ENCODE measurements at regions not wholly inside any gene's neighbourhood (a gene's known extent, or its start where the extent isn't known, plus 50 kb on each side); places are given as distances from the start of the nearest gene placed in this dataset.

- TF ChIP-seq CTCF (conservative IDR thresholded peaks at IDR 0.05; ENCODE audit: low read length) = no peak
- no peak for TF ChIP-seq EZH2phosphoT487 (IDR thresholded peaks at IDR 0.05; ENCODE audit: borderline replicate concordance, low read depth, low read length)
Measured at GRCh38 chr4:33072298-33073089, 2352.3 kb downstream of the PCDH7 start.
